WTC11 (cell line): ENCODE measurements at regions not wholly inside any gene's neighbourhood (a gene's known extent, or its start where the extent isn't known, plus 50 kb on each side); places are given as distances from the start of the nearest gene placed in this dataset.

Source experiments
- ATF2 ChIP-seq: sonication (generic); formaldehyde crosslinking; IDR thresholded peaks from 2 replicates; pipeline ENCODE4 v1.8.1; 2022; ENCODE audit warnings: low read depth, missing genetic modification reagents, borderline replicate concordance
- CREB1 ChIP-seq: sonication (generic); formaldehyde crosslinking; IDR thresholded peaks from 2 replicates; pipeline ENCODE4 v1.8.0; 2023; ENCODE audit warnings: mild to moderate bottlenecking, missing genetic modification reagents
- CTCF ChIP-seq: fragments of 200-600 bp; IDR thresholded peaks from 2 replicates; pipeline ENCODE4 v1.8.0; 2022; ENCODE audit warnings: antibody characterized with exemption
- FOXP1 ChIP-seq: sonication (generic); formaldehyde crosslinking; IDR thresholded peaks from 2 replicates; pipeline ENCODE4 v1.8.0; 2022; ENCODE audit warnings: missing genetic modification reagents, mild to moderate bottlenecking, moderate library complexity, borderline replicate concordance
- PRDM15 ChIP-seq: sonication (generic); formaldehyde crosslinking; IDR thresholded peaks from 2 replicates; pipeline ENCODE4 v1.8.0; 2022; ENCODE audit warnings: missing genetic modification reagents
- PREB ChIP-seq: sonication (generic); formaldehyde crosslinking; IDR thresholded peaks from 2 replicates; pipeline ENCODE4 v1.8.1; 2022; ENCODE audit warnings: mild to moderate bottlenecking, missing genetic modification reagents, moderate library complexity, borderline replicate concordance
- RORB ChIP-seq: fragments of 250-450 bp; sonication (Bioruptor Pico); IDR thresholded peaks from 2 replicates; pipeline ENCODE4 v1.9.0; 2021; ENCODE audit warnings: mild to moderate bottlenecking
- SMAD4 ChIP-seq: sonication (generic); formaldehyde crosslinking; IDR thresholded peaks from 2 replicates; pipeline ENCODE4 v1.8.0; 2022; ENCODE audit warnings: mild to moderate bottlenecking, missing genetic modification reagents
- TCF7 ChIP-seq: sonication (generic); formaldehyde crosslinking; IDR thresholded peaks from 2 replicates; pipeline ENCODE4 v1.8.0; 2022; ENCODE audit warnings: mild to moderate bottlenecking, low read depth, missing genetic modification reagents, moderate library complexity
- ZNF138 ChIP-seq: sonication (generic); formaldehyde crosslinking; conservative IDR thresholded peaks from 2 replicates; pipeline ENCODE4 v1.8.1; 2022; ENCODE audit warnings: mild to moderate bottlenecking, moderate library complexity, missing genetic modification reagents
- ZNF263 ChIP-seq: sonication (generic); formaldehyde crosslinking; IDR thresholded peaks from 2 replicates; pipeline ENCODE4 v1.8.1; 2022; ENCODE audit warnings: low read depth, mild to moderate bottlenecking, moderate library complexity, missing genetic modification reagents
- TF ChIP-seq, protein P1 (sequence below): sonication (generic); formaldehyde crosslinking; IDR thresholded peaks from 2 replicates; pipeline ENCODE4 v1.8.1; 2023; ENCODE audit warnings: mild to moderate bottlenecking, missing genetic modification reagents, moderate library complexity
- TF ChIP-seq, protein P2 (sequence below): sonication (generic); formaldehyde crosslinking; IDR thresholded peaks from 2 replicates; pipeline ENCODE4 v1.8.0; 2022; ENCODE audit warnings: mild to moderate bottlenecking, missing genetic modification reagents

DNA sequence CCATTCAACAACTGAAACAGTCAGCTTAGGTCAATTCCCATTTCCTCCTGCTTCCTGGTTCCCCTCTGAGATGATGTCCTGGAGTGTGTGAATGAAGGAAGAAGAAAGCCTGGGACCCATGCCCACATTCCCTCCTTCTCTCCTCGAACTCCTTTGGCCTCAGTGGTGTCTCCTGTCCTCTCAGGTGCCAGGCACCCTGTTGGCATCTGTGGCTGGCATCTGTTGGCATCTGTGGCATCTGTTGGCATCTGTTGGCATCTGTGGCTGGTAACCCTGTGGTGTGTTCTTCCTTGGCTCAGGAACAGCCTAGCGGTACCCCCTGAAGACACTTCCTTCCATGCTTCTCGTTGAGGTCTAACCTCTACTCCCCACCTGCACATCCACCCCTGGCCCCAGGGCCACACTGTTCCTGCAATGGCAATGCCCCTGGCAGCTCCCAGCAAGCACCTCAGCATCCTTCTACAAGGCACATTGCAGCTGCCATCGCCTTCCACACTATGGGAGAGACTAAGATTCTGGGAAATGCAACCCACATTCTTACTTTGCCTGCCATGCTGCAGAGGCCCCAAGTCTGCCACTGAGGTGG, 114.4 kb upstream of the NEBL start:
- no peak for TF ChIP-seq PREB (CRISPR knock-in tag)
- no peak for TF ChIP-seq CTCF
- no peak for TF ChIP-seq SMAD4 (CRISPR knock-in tag)
- no peak for TF ChIP-seq ATF2
- no peak for TF ChIP-seq FOXP1
- no peak for TF ChIP-seq ZNF263
- TF ChIP-seq TCF7: no peak
- no peak for TF ChIP-seq PRDM15
- TF ChIP-seq, protein P1, sequence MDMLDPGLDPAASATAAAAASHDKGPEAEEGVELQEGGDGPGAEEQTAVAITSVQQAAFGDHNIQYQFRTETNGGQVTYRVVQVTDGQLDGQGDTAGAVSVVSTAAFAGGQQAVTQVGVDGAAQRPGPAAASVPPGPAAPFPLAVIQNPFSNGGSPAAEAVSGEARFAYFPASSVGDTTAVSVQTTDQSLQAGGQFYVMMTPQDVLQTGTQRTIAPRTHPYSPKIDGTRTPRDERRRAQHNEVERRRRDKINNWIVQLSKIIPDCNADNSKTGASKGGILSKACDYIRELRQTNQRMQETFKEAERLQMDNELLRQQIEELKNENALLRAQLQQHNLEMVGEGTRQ (CRISPR knock-in tag): no peak
- TF ChIP-seq CREB1 (CRISPR knock-in tag): no peak
- TF ChIP-seq, protein P2, sequence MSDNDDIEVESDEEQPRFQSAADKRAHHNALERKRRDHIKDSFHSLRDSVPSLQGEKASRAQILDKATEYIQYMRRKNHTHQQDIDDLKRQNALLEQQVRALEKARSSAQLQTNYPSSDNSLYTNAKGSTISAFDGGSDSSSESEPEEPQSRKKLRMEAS (CRISPR knock-in tag): no peak
- no peak for TF ChIP-seq ZNF138
- TF ChIP-seq RORB (CRISPR knock-in tag): no peak
